ENCODE measurements at regions not wholly inside any gene's neighbourhood (a gene's known extent, or its start where the extent isn't known, plus 50 kb on each side); places are given as distances from the start of the nearest gene placed in this dataset.

DNA sequence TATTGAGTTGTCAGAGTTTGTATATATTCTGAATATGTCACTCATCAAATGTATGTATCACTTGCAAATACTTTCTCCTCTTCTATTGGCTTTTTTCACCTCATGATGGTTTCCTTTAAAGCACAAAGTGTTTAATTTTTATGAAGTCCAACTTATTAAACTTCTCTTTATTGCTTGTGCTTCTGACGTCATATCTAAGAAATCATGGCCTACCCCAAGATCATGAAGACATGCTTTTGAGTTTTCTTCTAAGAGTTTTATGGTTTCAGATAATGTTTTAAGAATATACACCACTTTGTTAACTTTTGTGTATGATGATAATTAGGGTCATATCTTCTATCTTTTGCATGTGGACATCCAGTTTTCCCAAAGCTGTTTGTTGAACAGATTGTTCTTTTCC is 417.2 kb upstream of the ATP10A start:
- TF ChIP-seq CTCF (tag by site-specific recombination; IDR thresholded peaks at IDR 0.05) (no peak), YY1 (tag by site-specific recombination; IDR thresholded peaks at IDR 0.05) (no peak)

Measured in HEK293 (cell line).